Esophagus mucosa (tissue), 1 donor: ENCODE measurements at regions not wholly inside any gene's neighbourhood (a gene's known extent, or its start where the extent isn't known, plus 50 kb on each side); places are given as distances from the start of the nearest gene placed in this dataset.

Experiments used
- ATAC-seq: fragments of 200-7000 bp; cut with Tn5 transposase; one replicate; pipeline ENCODE4 v1.9.1; 2020
- donor health status: DM: yes; HTN: yes; CAD: no.

GRCh38 chr15:31513178-31513577 is 186.5 kb downstream of the KLF13 start:
- no peak for ATAC-seq

GRCh38 chr15:31516440-31516839 is 189.8 kb downstream of the KLF13 start:
- no peak for ATAC-seq

GRCh38 chr15:31516874-31517273 is 190.2 kb downstream of the KLF13 start:
- no peak for ATAC-seq

GRCh38 chr15:31517711-31518110 is 191.1 kb downstream of the KLF13 start:
- no peak for ATAC-seq

GRCh38 chr15:31522028-31522427 is 195.4 kb downstream of the KLF13 start:
- no peak for ATAC-seq

- no peak for ATAC-seq
These were observed 196.5 kb downstream of the KLF13 start for GRCh38 chr15:31523027-31523654.

- ATAC-seq = no peak
These were observed 197.0 kb downstream of the KLF13 start for GRCh38 chr15:31523655-31524049.

- ATAC-seq = no peak
These were observed 198.6 kb downstream of the KLF13 start for GRCh38 chr15:31525185-31525695.

- ATAC-seq = no peak
These were observed 199.5 kb downstream of the KLF13 start for GRCh38 chr15:31525988-31526665.

GRCh38 chr15:31526916-31527690 is 200.5 kb downstream of the KLF13 start:
- no peak for ATAC-seq

- ATAC-seq = no peak
These were observed 202.2 kb downstream of the KLF13 start for GRCh38 chr15:31528846-31529245.

GRCh38 chr15:31537770-31538592 is 211.3 kb downstream of the KLF13 start:
- no peak for ATAC-seq

- no peak for ATAC-seq
These were observed 214.0 kb downstream of the KLF13 start for GRCh38 chr15:31540633-31541032.

GRCh38 chr15:31544361-31544760 is 217.7 kb downstream of the KLF13 start:
- no peak for ATAC-seq

GRCh38 chr15:31545257-31545656 is 218.6 kb downstream of the KLF13 start:
- no peak for ATAC-seq

- ATAC-seq = no peak
These were observed 223.8 kb downstream of the KLF13 start for GRCh38 chr15:31550211-31550977.

- ATAC-seq = no peak
These were observed 224.7 kb downstream of the KLF13 start for GRCh38 chr15:31551323-31551722.

GRCh38 chr15:31552482-31553099 is 226.0 kb downstream of the KLF13 start:
- no peak for ATAC-seq

GRCh38 chr15:31554261-31554660 is 227.6 kb downstream of the KLF13 start:
- peak; percentile 34 for ATAC-seq

GRCh38 chr15:31555022-31555421 is 228.4 kb downstream of the KLF13 start:
- ATAC-seq = no peak

GRCh38 chr15:31556494-31557150 is 230.0 kb downstream of the KLF13 start:
- ATAC-seq = no peak
